HFFc6 (cell line): ENCODE measurements at regions not wholly inside any gene's neighbourhood (a gene's known extent, or its start where the extent isn't known, plus 50 kb on each side); places are given as distances from the start of the nearest gene placed in this dataset.

Experiments
- DNase-seq: peaks from one replicate; pipeline ENCODE4 v3.0.0-alpha.2; 2018
- H3K27ac Mint-ChIP-seq: 2 replicates; pipeline ENCODE4 v1.8.0; 2020; ENCODE audit warnings: mild to moderate bottlenecking, mixed read lengths
- H3K27me3 Mint-ChIP-seq: 2 replicates; pipeline ENCODE4 v1.8.0; 2021; ENCODE audit warnings: mild to moderate bottlenecking, moderate library complexity, mixed read lengths; ENCODE audit not compliant: insufficient read depth
- H3K36me3 Mint-ChIP-seq: 2 replicates; pipeline ENCODE4 v1.8.0; 2021; ENCODE audit warnings: low read depth, mixed read lengths
- H3K4me1 Mint-ChIP-seq: 2 replicates; pipeline ENCODE4 v1.8.0; 2020; ENCODE audit warnings: low read depth, mixed read lengths
- H3K4me3 Mint-ChIP-seq: 2 replicates; pipeline ENCODE4 v1.8.0; 2020; ENCODE audit warnings: mild to moderate bottlenecking, moderate library complexity, mixed read lengths
- H3K9me3 Mint-ChIP-seq: 2 replicates; pipeline ENCODE4 v1.8.0; 2020; ENCODE audit warnings: mild to moderate bottlenecking, mixed read lengths
- CTCF ChIP-seq: fragments of 200-600 bp; sonication (generic); IDR thresholded peaks from 2 replicates; pipeline ENCODE4 v1.5.0; 2021; ENCODE audit warnings: antibody characterized with exemption, mild to moderate bottlenecking

- Mint-ChIP-seq H3K27ac (no peak overlapping the region), H3K36me3 (no peaks in the 10 kb centered on the region), H3K27me3 (no peaks in the 10 kb centered on the region), H3K4me3 (no peak overlapping the region), H3K9me3 (peaks cover 28% of the 10 kb centered on the region), H3K4me1 (no peaks in the 10 kb centered on the region)
- no peak for TF ChIP-seq CTCF
- DNase-seq, result no peak
Measured at GRCh38 chr16:73976644-73977043, 320.0 kb upstream of the PSMD7 start.

- DNase-seq, result no peak
- Mint-ChIP-seq H3K4me1 (no peaks in the 10 kb centered on the region), H3K4me3 (no peak overlapping the region), H3K9me3 (peaks cover 8% of the 10 kb centered on the region; the same call in 1 of the 2 replicates), H3K27me3 (no peaks in the 10 kb centered on the region), H3K27ac (no peak overlapping the region), H3K36me3 (no peaks in the 10 kb centered on the region)
- TF ChIP-seq CTCF, result no peak
Measured at GRCh38 chr16:73973174-73973573, 323.4 kb upstream of the PSMD7 start.

GRCh38 chr16:73966851-73967250 lies 329.8 kb upstream of the PSMD7 start:
- H3K27ac Mint-ChIP-seq, result no peak overlapping the region
- no peaks in the 10 kb centered on the region for H3K36me3 Mint-ChIP-seq

GRCh38 chr16:73965591-73965990 lies 331.0 kb upstream of the PSMD7 start:
- no peaks in the 10 kb centered on the region for H3K36me3 Mint-ChIP-seq
- TF ChIP-seq CTCF, result no peak
- no peak overlapping the region for H3K27ac Mint-ChIP-seq
- no peaks in the 10 kb centered on the region; the same call in 1 of the 2 replicates for H3K27me3 Mint-ChIP-seq
- DNase-seq, result no peak
- H3K4me3 Mint-ChIP-seq, result no peak overlapping the region
- no peaks in the 10 kb centered on the region for H3K4me1 Mint-ChIP-seq
- no peaks in the 10 kb centered on the region; the same call in 1 of the 2 replicates for H3K9me3 Mint-ChIP-seq

More at GRCh38 chr16:73966851-73967250, 329.8 kb upstream of the PSMD7 start:
- no peak for DNase-seq
- no peak for TF ChIP-seq CTCF
- H3K4me1 Mint-ChIP-seq, result no peaks in the 10 kb centered on the region
- H3K27me3 Mint-ChIP-seq, result no peaks in the 10 kb centered on the region
- no peak overlapping the region for H3K4me3 Mint-ChIP-seq
- H3K9me3 Mint-ChIP-seq, result no peaks in the 10 kb centered on the region

GRCh38 chr16:73956587-73957494 lies 339.8 kb upstream of the PSMD7 start:
- Mint-ChIP-seq H3K4me1 (peaks cover 12% of the 10 kb centered on the region), H3K4me3 (peak overlapping the region; percentile 57), H3K36me3 (no peaks in the 10 kb centered on the region), H3K9me3 (no peaks in the 10 kb centered on the region; the same call in 1 of the 2 replicates), H3K27me3 (peaks cover 5% of the 10 kb centered on the region), H3K27ac (no peak overlapping the region)
- TF ChIP-seq CTCF, result peak; percentile 95
- DNase-seq, result peak; percentile 63
